ENCODE measurements at regions not wholly inside any gene's neighbourhood (a gene's known extent, or its start where the extent isn't known, plus 50 kb on each side); places are given as distances from the start of the nearest gene placed in this dataset.

- BruUV-seq (replicated peaks) = no TSS peak
- DNase-seq (ENCODE audit: low spot score) (no peak), FAIRE-seq (no peak), ATAC-seq (no peak)
- Histone ChIP-seq H3K4me3 (replicated peaks in 1 of 3; ENCODE audit: insufficient read depth in 1 of 3, low read depth in 2 of 3, low read length in 3 of 3) (no peak overlapping the region), H3K27ac (ENCODE audit: extremely low read length, insufficient read depth, low read length) (no peak overlapping the region), H4K20me1 (ENCODE audit: insufficient read depth, low read length) (no peaks in the 10 kb centered on the region), H3K4me1 (ENCODE audit: insufficient read depth, low read length) (no peaks in the 10 kb centered on the region), H3K79me2 (ENCODE audit: insufficient read depth, low read length) (no peaks in the 10 kb centered on the region), H3K27me3 (ENCODE audit: control insufficient read depth in 1 of 2, insufficient read depth in 2 of 2, low read length in 2 of 2) (no peaks in the 10 kb centered on the region), H3K36me3 (replicated peaks in 1 of 2; ENCODE audit: control insufficient read depth in 1 of 2, insufficient read depth in 2 of 2, low read length in 2 of 2) (no peaks in the 10 kb centered on the region), H3K4me2 (ENCODE audit: low read depth, low read length) (no peak overlapping the region), H3K9ac (ENCODE audit: insufficient read depth, low read depth, low read length) (no peak overlapping the region), H2AFZ (ENCODE audit: low read length) (no peak overlapping the region), H3K9me3 (ENCODE audit: low read length) (no peaks in the 10 kb centered on the region)
- ChIA-PET POLR2A (no interaction called here), CTCF (ENCODE audit: low intra/inter-chr PET ratio, low total read pairs) (no interaction called here)
- intact Hi-C loops (cut with micrococcal nuclease; ENCODE audit: unreplicated experiment) = no loop called here
- TF ChIP-seq REST (IDR thresholded peaks at IDR 0.05; ENCODE audit: borderline replicate concordance in 1 of 2, low read depth in 1 of 2, low read length in 2 of 2) (no peak), ZFP1 (CRISPR knock-in tag; IDR thresholded peaks at IDR 0.05) (no peak), CBX1 (IDR thresholded peaks at IDR 0.05; ENCODE audit: low read depth) (no peak), ZNF788 (CRISPR knock-in tag; IDR thresholded peaks at IDR 0.05; ENCODE audit: borderline replicate concordance) (no peak), PTBP1 (IDR thresholded peaks at IDR 0.05; ENCODE audit: low read depth, low read length, poor library complexity, severe bottlenecking) (no peak), CBX5 (CRISPR knock-in tag; IDR thresholded peaks at IDR 0.05; ENCODE audit: borderline replicate concordance) (no peak), NFE2L2 (IDR thresholded peaks at IDR 0.05; ENCODE audit: low read length) (no peak), ONECUT2 (CRISPR knock-in tag; IDR thresholded peaks at IDR 0.05) (no peak), ZNF121 (CRISPR knock-in tag; IDR thresholded peaks at IDR 0.05) (no peak), ARID5B (CRISPR knock-in tag; IDR thresholded peaks at IDR 0.05) (no peak)
- WGBS (ENCODE audit: low lambda C conversion rate) = 10% methylated on average over 4 of the region's 4 CpGs
- in situ Hi-C loops (cut with HindIII; ENCODE audit: extremely low pct_ligation_motif_present, low pct_unique_long_range_greater_than_20kb) = no loop called here
Observed at GRCh38 chr4:122065149-122065548, 87.0 kb upstream of the BLTP1 start.

Data from HepG2 (cell line).